HG03432 (cell line): ENCODE measurements at regions not wholly inside any gene's neighbourhood (a gene's known extent, or its start where the extent isn't known, plus 50 kb on each side); places are given as distances from the start of the nearest gene placed in this dataset.

ENCODE experiments used
- ATAC-seq: cut with Tn5 transposase; IDR thresholded peaks from one replicate; pipeline ENCODE4 v1.9.1; 2021; ENCODE audit warnings: mild to moderate bottlenecking, moderate library complexity; ENCODE audit not compliant: unreplicated experiment

DNA sequence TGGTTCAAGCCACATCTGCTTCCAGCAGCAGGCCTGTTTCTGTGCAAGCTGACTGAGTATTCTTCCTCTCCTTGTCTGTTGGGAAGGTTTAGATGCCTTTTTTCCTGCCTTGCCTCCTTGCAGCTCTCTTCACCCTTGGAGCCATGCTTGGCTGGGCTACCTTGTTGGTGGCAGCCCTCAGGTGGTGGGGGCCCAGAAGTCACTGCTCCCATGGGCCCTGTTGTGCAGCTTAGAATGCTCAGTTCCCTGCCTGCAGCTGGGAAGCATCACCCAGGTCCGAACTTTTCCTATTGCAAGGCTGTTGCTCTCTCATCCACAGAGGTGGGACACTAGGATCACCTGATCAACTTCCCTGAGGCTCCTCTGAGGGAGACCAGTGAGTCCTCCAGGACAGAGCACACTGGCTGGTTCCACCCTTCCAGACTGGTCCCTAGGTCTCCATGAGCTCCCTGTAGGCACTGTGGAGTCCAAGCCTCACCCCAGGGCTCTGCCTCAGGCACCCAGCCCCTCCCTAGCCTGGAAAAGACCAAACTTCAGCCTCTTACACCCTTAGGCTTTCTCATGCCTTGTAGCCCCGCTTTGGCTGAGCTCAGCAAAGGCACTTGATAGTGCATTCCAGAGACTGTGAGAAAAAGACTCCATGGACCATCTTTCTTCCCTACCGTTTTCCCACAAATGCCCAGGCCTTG, 219.3 kb upstream of the SH3BP4 start:
- no peak for ATAC-seq

DNA sequence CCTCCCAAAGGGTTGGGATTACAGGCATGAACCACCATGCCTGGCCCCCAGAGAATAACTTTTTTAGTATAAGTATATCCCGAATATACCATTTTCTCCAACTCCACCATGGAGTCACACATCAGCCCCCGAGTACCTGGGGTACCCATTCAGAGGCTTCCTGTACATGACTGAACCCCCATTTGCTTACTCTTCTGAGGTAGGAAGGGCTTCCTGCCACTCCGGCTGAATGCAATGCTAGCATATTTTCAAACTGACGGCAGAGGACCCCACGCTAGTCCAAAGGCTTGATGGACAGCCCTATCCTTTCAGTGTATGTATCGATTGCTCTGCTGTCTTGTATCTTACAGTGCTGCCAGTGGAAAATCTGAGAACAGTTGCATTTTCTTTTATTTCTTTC, 220.6 kb upstream of the SH3BP4 start:
- ATAC-seq: no peak

DNA sequence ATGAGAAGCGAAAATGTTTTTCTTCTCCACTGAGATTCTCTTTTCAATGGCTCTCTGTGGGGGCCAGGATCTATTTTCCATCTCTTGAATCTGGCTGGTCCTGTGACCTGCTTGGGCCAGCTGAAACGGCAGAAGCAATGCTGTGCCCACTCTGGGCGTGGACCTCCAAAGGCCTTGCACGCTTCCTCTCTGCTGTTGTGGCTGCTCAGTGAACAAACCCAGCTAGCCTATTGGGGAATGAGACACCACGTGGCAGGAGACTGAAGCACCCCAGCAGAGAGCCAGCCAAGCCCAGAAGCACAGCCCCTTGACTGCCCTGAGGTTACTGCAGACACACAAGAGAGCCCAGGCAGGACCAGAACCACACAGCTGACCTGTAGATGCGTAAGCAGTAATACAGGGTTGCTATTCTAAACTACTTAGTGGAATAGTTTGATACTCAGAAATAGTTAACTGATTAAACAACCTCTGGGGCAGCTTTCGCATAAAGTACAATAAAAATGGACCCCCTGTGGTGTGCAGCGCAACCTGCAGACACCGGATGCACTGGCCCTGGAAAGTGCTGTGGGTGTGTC, 221.7 kb upstream of the SH3BP4 start:
- no peak for ATAC-seq

DNA sequence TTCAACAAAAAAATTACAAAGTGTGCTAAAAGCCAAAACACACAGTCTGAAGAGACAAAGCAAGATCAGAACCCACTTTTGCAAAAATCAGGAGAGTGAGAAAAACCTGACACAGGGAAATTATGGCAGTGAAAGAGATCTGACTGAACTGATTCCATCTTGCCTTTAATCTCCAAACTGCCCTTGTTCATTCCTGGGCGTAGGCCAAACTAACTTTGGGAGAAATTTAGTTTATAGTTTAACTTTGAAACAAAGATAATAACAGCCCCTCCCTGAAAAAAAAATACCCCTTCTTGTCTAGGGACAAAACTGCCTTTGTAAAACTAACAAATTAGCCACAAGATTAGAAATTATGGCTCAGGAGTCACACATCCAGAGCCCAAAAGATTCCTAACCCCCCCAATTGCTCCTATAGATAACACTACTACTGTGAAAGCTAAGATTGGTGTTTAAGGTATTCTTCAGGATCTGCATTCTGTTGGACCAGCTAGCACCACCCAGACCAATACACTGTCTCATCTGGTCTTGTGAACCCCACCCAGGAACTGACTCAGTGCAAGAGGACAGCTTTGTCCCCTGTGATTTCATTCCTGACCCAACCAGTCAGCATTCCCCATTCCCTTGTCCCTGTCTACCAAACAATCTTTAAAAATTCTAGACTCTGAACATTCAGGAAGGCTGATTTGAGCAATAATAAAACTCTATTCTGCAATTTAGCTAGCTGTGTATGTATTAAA, 226.1 kb upstream of the SH3BP4 start:
- ATAC-seq: no peak

DNA sequence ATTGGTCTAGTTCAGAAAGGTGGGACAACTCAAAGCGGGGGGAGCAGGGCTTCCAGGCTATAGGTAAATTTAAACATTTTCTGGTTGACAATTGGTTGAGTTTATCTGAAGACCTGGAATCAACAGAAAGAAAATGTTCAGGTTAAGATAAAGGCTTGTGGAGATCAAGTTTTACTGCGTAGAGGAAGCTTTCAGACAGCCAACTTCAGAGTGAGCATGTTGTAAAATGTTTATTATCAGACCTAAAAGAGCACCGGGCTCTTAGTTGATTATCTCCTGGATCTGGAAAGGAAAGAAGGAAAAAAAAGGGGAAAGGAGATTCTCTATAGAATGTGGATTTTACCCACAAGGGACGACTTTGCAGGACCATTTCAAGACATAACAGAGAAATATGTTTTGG, 227.0 kb upstream of the SH3BP4 start:
- ATAC-seq: no peak

DNA sequence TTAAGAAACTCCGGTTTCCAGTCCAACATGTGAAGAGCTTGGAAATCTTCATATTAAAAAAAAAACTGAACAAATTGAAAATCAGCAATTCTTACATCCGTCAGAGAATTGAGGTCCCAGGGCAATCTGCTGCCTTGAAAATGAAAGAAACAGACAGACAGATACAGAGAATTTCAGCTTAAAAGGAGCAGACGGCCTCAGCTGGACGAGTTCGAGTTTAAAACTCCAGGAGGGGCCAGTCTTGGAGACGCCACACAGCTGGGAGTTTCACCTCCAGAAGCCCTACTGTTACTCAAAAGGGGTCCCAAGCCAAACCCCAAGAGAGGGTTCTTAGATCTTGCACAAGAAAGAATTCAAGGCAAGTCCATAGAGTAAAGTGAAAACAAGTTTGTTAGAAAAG, 226.5 kb upstream of the ARL4C start:
- ATAC-seq: no peak

DNA sequence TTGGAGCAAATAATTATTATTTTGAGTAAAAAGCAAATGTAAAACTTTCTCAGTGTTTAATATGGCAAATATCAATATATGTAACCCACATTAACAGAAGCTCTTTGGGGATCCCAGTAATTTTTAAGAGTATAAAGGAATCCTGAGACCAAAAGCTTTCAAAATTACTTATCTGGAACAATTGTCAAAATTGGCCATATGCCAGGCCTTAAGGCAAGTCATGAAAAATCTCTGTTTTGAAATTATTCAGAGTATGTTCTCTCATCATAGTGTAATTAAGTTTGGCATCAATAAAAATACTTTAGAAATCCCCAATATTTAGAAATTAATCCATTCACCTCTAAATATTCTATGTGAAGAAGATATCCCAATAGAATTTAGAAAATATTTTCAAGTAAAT, 225.3 kb upstream of the ARL4C start:
- ATAC-seq: no peak

DNA sequence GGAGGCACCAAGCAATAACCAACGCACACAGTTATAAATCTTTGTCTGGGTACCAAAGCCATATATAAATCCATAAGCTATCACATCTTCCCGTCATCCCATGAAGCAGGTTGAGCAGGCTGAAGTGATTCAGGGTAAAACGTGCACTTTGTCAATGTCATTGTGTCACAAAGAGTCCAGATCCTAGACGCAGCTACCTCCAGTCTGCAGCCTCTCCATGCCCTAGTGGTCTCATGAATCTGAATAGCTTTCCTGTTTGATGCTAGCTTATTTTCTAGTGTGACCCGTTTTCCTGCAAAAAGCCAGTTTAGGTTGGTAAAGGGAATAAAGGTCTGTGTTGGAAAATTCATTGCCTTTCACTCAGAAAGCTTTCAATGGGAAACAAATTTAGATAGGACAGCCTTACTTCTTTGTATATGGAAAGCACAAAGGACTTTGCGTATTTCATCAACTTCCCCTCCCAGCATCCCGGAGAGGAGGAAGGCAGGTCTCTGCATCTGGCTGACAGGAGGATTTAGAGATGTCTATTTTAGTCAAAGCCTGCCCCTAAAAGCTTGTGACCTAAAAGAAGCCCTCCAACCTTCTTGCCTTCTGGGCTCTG, 222.3 kb upstream of the ARL4C start:
- no peak for ATAC-seq

DNA sequence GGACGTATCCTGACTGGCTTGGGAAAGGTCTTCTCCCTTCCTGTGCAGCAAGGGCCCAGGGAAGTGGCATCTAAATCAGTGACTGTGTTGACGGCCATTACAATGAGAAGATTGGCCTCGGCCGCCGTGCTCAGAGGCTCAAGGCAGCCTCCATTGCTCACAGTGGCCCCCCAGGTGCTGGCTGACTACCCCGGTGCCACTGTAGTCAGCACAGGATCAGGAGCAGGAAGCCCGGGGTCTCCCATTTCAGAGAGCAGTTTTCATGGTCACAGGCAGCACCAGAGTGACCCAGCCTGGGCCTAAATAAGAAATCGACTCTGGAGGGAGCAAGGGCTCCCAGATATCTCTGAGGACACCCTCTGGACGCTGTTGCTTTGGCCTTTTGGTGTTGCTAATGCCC, 219.4 kb upstream of the ARL4C start:
- ATAC-seq: no peak

DNA sequence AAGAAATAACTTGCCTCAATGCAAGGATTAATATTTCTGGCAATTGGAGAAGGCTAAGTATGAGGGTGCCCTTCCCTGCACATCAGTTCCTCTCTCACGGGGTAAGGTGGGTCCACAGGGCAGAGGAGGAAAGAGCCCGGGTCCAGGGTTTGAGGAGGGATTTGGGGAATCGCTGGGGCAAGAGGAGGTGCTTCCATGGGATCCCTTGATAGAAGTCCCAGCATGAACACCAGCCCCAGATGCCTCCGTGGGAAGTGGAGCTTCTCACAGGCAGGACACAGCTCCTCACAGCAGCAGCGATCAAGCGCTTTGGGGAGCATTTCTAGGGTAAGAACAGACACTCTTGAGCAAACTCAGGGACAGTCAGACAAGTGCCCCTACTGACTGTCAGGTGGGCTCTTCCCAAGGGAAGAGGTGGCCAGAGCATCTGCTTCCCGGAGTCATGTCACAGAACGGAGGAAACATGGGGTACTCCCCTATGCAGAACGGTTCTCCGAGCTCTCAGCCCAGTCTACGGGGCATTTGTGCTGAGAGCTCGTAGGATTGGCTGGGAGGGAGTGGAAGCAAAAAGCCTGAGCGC, 218.9 kb upstream of the ARL4C start:
- no peak for ATAC-seq

DNA sequence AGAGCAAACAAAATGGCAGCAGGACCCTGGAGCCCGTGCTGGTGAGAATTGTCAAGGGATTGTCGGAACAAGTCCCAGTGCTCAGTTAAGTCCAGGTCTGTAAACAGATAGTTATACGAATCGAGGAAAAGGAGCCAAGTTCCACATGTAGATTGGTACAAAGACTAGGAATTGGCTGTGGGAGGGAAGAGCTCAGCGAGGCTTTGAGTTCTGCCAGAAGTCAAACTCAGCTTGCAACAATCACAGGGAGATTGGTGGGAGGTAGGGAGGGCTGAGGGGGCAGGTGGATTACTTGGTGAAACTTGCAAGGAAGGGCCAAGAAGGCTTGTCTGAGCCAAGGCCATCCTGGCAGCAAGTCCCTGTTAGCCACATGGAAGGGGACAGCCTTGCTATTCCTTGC, 217.8 kb upstream of the ARL4C start:
- ATAC-seq: no peak

DNA sequence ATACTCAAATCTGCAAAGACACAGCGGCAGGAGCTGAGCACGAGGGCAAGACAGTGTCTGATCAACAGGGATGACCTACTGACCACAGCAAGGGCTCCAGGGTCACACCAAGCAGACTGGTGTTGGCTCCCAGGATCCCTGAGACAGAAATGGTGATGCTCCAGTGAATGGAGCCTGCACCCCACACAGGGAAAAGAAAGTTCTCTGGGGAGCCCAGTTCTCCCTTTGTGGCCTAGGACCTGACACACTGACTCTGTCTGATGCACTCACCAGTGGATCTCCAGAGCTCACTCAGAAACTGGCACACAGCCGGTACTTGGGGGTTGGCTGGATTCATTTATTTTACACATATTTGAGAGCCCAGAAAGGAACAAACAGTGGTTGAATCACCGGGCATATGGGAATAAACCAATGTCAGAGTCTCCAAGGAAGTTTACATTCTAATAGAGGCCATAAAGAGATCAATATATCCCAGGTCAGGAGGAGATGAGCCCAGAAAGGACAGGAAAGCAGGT, 215.6 kb upstream of the ARL4C start:
- no peak for ATAC-seq

DNA sequence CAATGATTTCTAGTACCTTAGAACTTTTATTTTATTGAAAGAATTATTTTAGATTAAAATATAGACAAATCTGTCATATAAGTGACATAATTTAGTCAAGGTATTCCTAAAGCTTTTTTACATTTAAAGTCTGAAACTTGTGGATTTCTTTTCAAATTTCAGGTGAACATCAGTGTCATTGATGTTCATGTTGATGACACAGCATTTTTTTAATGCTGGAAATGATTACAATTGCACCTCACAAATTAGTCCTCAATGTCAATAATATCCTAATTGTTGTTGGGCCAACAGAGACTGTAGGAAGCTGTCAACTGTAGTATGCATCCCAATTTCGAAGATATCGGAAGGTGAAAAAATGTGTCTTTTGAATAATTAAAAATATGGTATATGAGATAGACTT, 214.4 kb upstream of the ARL4C start:
- no peak for ATAC-seq

DNA sequence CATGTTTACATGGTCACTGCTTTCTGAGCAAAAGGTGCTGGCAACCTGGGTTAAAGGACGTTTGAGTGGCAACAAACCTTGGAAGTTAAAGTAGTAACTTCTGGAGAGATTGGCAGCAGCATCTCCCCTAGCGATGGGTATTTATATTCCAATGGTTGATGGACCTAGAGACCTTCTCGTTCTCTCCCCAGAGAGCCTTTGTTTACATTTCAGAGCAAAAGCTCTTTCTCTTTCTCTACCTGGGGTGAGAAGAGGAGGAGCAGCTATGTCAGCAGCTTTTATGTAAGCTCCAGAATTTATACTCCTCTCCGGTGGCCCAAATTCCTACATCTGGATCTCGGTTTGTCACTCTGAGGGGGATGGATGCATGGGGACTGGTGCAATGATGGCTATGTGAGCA, 213.7 kb upstream of the ARL4C start:
- no peak for ATAC-seq

DNA sequence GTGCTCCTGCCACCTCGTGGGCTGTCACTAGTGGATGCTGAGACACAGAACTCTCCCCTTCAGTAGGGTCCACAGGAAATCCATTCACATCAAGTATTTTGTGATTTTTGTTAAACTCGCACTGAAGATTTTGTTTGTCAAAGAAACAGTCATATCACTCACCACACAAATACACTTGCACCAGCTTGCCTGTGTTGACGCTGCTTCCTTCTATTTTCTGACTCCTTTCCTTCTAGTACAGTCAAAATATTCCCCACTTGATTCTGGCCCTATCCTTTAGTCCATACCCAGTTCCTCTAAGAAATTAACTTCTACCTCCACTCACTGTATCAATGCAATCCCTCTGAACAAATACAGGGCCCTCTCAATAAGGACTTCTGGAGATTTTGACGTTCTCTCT, 213.2 kb upstream of the ARL4C start:
- ATAC-seq: no peak

DNA sequence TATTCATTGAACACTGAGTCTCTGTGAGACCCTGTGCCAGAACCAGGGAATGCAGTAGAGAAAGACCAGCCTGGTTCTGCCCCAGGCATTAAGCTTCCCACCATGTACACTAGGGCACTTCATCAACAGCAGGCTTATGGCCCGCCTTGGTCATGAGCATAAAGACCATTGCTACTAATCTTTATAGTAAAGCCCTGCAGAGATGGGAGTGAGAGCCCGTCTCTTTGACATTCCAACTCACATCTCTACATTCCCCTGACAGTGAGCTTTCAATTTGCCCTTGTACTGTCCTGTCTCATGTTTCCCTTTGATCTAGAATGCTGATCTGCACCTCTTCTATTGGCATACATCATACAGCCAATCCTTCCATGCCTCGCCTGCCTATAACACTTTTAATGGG, 211.8 kb upstream of the ARL4C start:
- ATAC-seq: no peak

DNA sequence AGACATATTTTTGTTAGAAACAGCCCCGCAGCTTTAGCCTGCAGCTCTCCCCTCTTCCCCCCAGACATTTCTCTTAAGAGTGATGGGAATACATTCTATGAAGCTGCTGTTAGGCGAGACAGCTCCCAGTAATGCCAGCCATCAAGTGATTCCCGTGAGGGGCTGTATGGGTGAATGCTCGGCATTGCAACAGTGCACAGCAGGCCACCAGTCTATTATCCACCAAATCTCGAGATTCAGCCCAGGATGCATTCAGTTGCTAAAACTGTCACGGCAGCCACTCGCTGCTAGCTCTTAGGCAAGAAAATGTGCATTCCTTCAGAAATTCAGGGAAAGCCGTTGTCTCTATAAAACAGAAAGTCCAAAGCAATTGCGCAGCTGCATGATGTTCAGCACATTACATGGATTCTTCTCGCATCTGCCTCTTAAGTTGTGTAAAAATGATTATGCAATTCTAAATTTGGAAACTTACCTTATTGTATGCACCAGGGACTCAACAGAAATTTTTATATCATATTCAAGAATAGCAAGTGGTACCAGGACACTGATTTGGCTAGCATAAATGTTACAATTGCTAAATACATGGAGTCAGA, 211.3 kb upstream of the ARL4C start:
- ATAC-seq: no peak

DNA sequence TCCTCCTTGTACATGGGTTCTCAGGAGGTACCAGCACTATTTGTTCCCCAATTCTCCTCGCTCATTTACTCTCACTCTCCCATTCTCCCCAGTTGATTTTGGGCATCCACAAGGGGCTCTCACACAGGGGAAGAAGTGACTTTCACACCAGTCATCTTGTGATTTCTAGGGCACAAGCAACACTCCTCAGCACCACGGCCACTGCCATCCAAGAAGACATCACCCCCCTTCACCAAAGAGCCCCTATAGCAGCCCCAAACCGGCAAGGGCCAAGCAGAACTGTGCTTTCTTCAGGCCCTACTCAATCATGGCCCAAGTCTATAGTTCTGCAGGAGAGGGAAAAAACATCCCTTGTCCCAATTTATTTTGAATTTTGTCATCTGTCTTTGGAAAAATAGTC, 209.2 kb upstream of the ARL4C start:
- ATAC-seq: no peak

DNA sequence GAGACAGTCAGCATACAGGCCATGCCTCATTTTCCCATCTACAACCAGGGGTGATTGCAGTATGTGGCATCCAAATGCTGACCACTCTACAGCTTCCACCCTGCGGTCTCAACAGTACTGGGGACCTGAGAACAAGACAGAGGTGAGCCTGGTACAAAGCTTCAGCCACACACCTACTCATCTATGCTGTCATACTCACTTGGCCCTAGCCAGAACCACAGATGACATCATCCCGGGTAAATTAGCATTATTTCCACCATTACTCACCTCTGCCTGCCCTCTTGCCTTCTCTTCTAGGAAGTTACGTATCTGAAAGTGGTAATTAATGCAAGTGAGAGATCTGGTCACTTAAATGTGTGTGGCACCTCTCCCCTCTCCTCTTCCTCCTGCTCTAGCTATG, 208.2 kb upstream of the ARL4C start:
- ATAC-seq: no peak

DNA sequence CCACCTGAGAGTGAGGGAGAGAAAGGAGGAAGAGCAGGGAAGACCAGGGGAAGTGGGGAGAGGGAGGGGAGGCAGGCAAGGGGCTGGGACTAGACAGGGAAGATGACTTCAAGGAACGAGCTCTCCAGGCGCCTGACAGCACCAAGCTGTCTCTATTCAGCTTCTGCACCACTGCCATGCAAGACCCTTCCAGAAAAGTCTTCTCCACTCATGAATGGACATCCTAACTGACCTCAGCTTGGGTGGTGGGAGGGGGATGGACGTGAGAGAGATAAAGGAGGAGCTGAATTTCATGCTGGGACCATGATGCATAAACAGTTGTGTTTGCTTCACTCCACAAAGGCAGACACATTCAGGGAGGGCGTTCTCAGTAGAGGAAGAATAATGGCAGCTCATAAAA, 206.4 kb upstream of the ARL4C start:
- no peak for ATAC-seq

DNA sequence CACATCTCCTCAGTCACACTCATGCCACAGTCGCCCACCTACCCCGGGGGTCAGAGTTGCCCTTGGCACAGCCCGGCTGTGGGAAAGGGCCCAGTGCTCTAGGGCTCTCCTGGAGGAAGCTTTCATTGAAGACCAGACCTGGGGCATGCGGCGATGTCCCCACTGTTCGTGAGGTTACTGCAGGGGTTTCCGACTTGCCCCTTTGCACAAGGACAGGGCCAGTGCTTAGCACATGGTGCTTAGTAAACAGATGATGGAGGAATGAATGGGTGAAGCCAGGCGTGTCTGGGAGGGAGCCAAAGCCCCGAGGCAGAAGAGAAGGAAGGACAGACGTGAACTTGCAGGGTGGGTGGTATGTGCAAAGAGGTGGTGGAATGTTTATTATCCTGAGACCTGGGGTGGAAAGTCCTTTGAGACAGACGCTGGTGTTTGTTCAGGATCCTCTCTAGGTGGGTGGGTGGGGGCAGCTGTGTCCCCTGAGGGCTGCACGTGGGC, 205.9 kb upstream of the ARL4C start:
- ATAC-seq: no peak
